ENCODE measurements at regions not wholly inside any gene's neighbourhood (a gene's known extent, or its start where the extent isn't known, plus 50 kb on each side); places are given as distances from the start of the nearest gene placed in this dataset.

- no peak overlapping the region for H3K4ac ChIP-seq (ENCODE audit: low read length)
- no peak overlapping the region for H2BK15ac ChIP-seq (ENCODE audit: low read length)
- H3K18ac ChIP-seq (ENCODE audit: low read length): no peak overlapping the region
- no peak overlapping the region for H2AFZ ChIP-seq (ENCODE audit: low read length)
- no peak overlapping the region for H2AK5ac ChIP-seq (ENCODE audit: low read depth, low read length)
- H2BK12ac ChIP-seq (ENCODE audit: low read length): no peak overlapping the region
- H3K9me3 ChIP-seq (replicated peaks in 1 of 2; ENCODE audit: control insufficient read depth in 2 of 2, insufficient read depth in 1 of 2, low read depth in 1 of 2, low read length in 2 of 2): peaks cover 5 to 30% of the 10 kb centered on the region in 2 donors
- H3K36me3 ChIP-seq (replicated peaks in 1 of 2; ENCODE audit: control insufficient read depth in 2 of 2, insufficient read depth in 2 of 2, low read length in 2 of 2): no peaks in the 10 kb centered on the region
- H2BK5ac ChIP-seq (ENCODE audit: low read length): no peak overlapping the region
- DNase-seq (ENCODE audit: low spot score): no peak
- H3K14ac ChIP-seq (ENCODE audit: low read length): no peak overlapping the region
- H3K23ac ChIP-seq (ENCODE audit: low read depth, low read length, poor library complexity): no peak overlapping the region
- H3K27ac ChIP-seq (replicated peaks; ENCODE audit: low read length): no peak overlapping the region
- H2BK120ac ChIP-seq (ENCODE audit: low read depth, low read length): no peak overlapping the region
- peaks cover 0 to 1% (median 0%) of the 10 kb centered on the region in 3 experiments for H3K27me3 ChIP-seq (ENCODE audit: control insufficient read depth in 3 of 3, insufficient read depth in 3 of 3, low read depth in 1 of 3, low read length in 3 of 3)
- H3K4me1 ChIP-seq (ENCODE audit: control insufficient read depth in 2 of 2, insufficient read depth in 1 of 2, low read depth in 1 of 2, low read length in 2 of 2): no peaks in the 10 kb centered on the region
- H3K4me3 ChIP-seq (ENCODE audit: low read length in 2 of 2): no peak overlapping the region
- no peak overlapping the region for H3K9ac ChIP-seq (ENCODE audit: low read depth, low read length, poor library complexity)
- H3K79me1 ChIP-seq (ENCODE audit: low read depth, low read length): no peaks in the 10 kb centered on the region
- H3K4me2 ChIP-seq (ENCODE audit: insufficient read depth, low read length, poor library complexity, severe bottlenecking): no peak overlapping the region
- no peak overlapping the region for H4K8ac ChIP-seq (ENCODE audit: low read depth, low read length)
- H4K91ac ChIP-seq (ENCODE audit: low read depth, low read length, poor library complexity): no peak overlapping the region
Measured at GRCh38 chr2:180169474-180169873, 162.4 kb upstream of the CWC22 start.

DNA sequence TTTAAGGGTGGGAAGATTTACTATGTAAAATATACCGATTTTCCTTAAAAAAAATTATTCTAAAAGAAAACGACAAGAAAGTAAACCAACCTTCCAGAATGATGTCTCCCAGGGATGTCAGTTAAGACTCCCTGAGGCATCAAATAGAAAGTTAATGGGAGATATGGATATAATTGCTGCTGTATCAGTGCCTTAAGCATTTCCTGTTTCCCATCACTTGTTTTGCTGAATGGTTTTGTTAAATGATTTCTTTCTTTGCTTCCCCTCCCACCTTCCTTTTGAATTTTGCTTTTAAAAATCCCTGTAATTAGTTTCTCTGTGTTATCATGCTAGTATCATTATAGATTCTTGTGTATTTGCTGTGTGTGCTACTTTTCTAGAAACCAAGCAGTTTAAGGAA is 154.3 kb upstream of the CWC22 start:
- no peak overlapping the region for H2BK5ac ChIP-seq (ENCODE audit: low read length)
- no peaks in the 10 kb centered on the region for H3K27me3 ChIP-seq (ENCODE audit: control insufficient read depth in 3 of 3, insufficient read depth in 3 of 3, low read depth in 1 of 3, low read length in 3 of 3)
- H3K9me3 ChIP-seq (replicated peaks in 1 of 2; ENCODE audit: control insufficient read depth in 2 of 2, insufficient read depth in 1 of 2, low read depth in 1 of 2, low read length in 2 of 2): no peaks in the 10 kb centered on the region
- H4K91ac ChIP-seq (ENCODE audit: low read depth, low read length, poor library complexity): no peak overlapping the region
- DNase-seq (ENCODE audit: low spot score): no peak
- no peak overlapping the region for H3K23ac ChIP-seq (ENCODE audit: low read depth, low read length, poor library complexity)
- no peaks in the 10 kb centered on the region for H3K36me3 ChIP-seq (replicated peaks in 1 of 2; ENCODE audit: control insufficient read depth in 2 of 2, insufficient read depth in 2 of 2, low read length in 2 of 2)
- WGBS, 2 donors (ENCODE audit: extremely low coverage in 2 of 2, insufficient read length in 2 of 2, insufficient replicate concordance in 1 of 2): no CpG with 5 or more reads among the region's 2 CpGs
- no peak overlapping the region for H3K4me3 ChIP-seq (ENCODE audit: low read length in 2 of 2)
- H2BK15ac ChIP-seq (ENCODE audit: low read length): no peak overlapping the region
- H3K4ac ChIP-seq (ENCODE audit: low read length): no peak overlapping the region
- no peak overlapping the region for H4K8ac ChIP-seq (ENCODE audit: low read depth, low read length)
- no peak overlapping the region for H3K4me2 ChIP-seq (ENCODE audit: insufficient read depth, low read length, poor library complexity, severe bottlenecking)
- H2BK120ac ChIP-seq (ENCODE audit: low read depth, low read length): no peak overlapping the region
- H3K9ac ChIP-seq (ENCODE audit: low read depth, low read length, poor library complexity): no peak overlapping the region
- no peaks in the 10 kb centered on the region for H3K4me1 ChIP-seq (ENCODE audit: control insufficient read depth in 2 of 2, insufficient read depth in 1 of 2, low read depth in 1 of 2, low read length in 2 of 2)
- no peak overlapping the region for H3K18ac ChIP-seq (ENCODE audit: low read length)
- no peak overlapping the region for H2BK12ac ChIP-seq (ENCODE audit: low read length)
- no peak overlapping the region for H3K27ac ChIP-seq (replicated peaks; ENCODE audit: low read length)
- no peak overlapping the region for H2AFZ ChIP-seq (ENCODE audit: low read length)
- H2AK5ac ChIP-seq (ENCODE audit: low read depth, low read length): no peak overlapping the region
- H3K79me1 ChIP-seq (ENCODE audit: low read depth, low read length): no peaks in the 10 kb centered on the region
- H3K14ac ChIP-seq (ENCODE audit: low read length): no peak overlapping the region

DNA sequence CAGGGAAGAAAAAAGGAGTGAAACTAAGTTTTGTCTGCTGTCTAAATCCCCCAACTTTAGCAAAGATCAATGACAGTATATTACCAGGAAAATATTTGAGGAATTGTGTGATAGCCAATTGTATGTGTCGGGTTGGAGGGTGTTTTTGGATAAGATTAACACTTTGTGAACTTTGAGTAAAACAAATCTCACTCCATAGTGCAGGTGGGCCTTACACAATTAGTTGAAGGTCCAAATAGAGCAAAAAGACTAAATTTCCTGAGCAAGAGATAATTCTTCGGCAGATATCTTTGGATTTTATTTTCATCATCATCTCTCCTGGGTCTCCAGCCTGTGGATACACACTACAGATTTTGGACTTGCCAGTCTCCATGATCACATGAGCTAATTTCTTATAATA is 152.8 kb upstream of the CWC22 start:
- no CpG with 5 or more reads among the region's 2 CpGs for WGBS, 2 donors (ENCODE audit: extremely low coverage in 2 of 2, insufficient read length in 2 of 2, insufficient replicate concordance in 1 of 2)
- no peaks in the 10 kb centered on the region for H3K79me1 ChIP-seq (ENCODE audit: low read depth, low read length)
- H3K14ac ChIP-seq (ENCODE audit: low read length): no peak overlapping the region
- H2AK5ac ChIP-seq (ENCODE audit: low read depth, low read length): no peak overlapping the region
- H3K18ac ChIP-seq (ENCODE audit: low read length): no peak overlapping the region
- H2BK12ac ChIP-seq (ENCODE audit: low read length): no peak overlapping the region
- H2BK15ac ChIP-seq (ENCODE audit: low read length): no peak overlapping the region
- H3K23ac ChIP-seq (ENCODE audit: low read depth, low read length, poor library complexity): no peak overlapping the region
- no peak overlapping the region for H3K9ac ChIP-seq (ENCODE audit: low read depth, low read length, poor library complexity)
- H2BK5ac ChIP-seq (ENCODE audit: low read length): no peak overlapping the region
- no peak overlapping the region for H4K8ac ChIP-seq (ENCODE audit: low read depth, low read length)
- H3K4me2 ChIP-seq (ENCODE audit: insufficient read depth, low read length, poor library complexity, severe bottlenecking): no peak overlapping the region
- H2BK120ac ChIP-seq (ENCODE audit: low read depth, low read length): no peak overlapping the region
- H4K91ac ChIP-seq (ENCODE audit: low read depth, low read length, poor library complexity): no peak overlapping the region
- no peak overlapping the region for H3K4me3 ChIP-seq (ENCODE audit: low read length in 2 of 2)
- no peaks in the 10 kb centered on the region for H3K4me1 ChIP-seq (ENCODE audit: control insufficient read depth in 2 of 2, insufficient read depth in 1 of 2, low read depth in 1 of 2, low read length in 2 of 2)
- H3K27ac ChIP-seq (replicated peaks; ENCODE audit: low read length): no peak overlapping the region
- H3K4ac ChIP-seq (ENCODE audit: low read length): no peak overlapping the region
- no peak overlapping the region for H2AFZ ChIP-seq (ENCODE audit: low read length)
- DNase-seq (ENCODE audit: low spot score): no peak
- no peaks in the 10 kb centered on the region for H3K27me3 ChIP-seq (ENCODE audit: control insufficient read depth in 3 of 3, insufficient read depth in 3 of 3, low read depth in 1 of 3, low read length in 3 of 3)
- no peaks in the 10 kb centered on the region for H3K9me3 ChIP-seq (replicated peaks in 1 of 2; ENCODE audit: control insufficient read depth in 2 of 2, insufficient read depth in 1 of 2, low read depth in 1 of 2, low read length in 2 of 2)
- H3K36me3 ChIP-seq (replicated peaks in 1 of 2; ENCODE audit: control insufficient read depth in 2 of 2, insufficient read depth in 2 of 2, low read length in 2 of 2): no peaks in the 10 kb centered on the region

- Histone ChIP-seq H2AFZ (ENCODE audit: low read length) (no peak overlapping the region), H3K9ac (ENCODE audit: low read depth, low read length, poor library complexity) (no peak overlapping the region), H4K8ac (ENCODE audit: low read depth, low read length) (no peak overlapping the region), H3K79me1 (ENCODE audit: low read depth, low read length) (no peaks in the 10 kb centered on the region), H3K9me3 (replicated peaks in 1 of 2; ENCODE audit: control insufficient read depth in 2 of 2, insufficient read depth in 1 of 2, low read depth in 1 of 2, low read length in 2 of 2) (no peaks in the 10 kb centered on the region), H3K23ac (ENCODE audit: low read depth, low read length, poor library complexity) (no peak overlapping the region), H2BK5ac (ENCODE audit: low read length) (no peak overlapping the region), H3K14ac (ENCODE audit: low read length) (no peak overlapping the region), H3K4me2 (ENCODE audit: insufficient read depth, low read length, poor library complexity, severe bottlenecking) (no peak overlapping the region), H2BK12ac (ENCODE audit: low read length) (no peak overlapping the region), H3K4me1 (ENCODE audit: control insufficient read depth in 2 of 2, insufficient read depth in 1 of 2, low read depth in 1 of 2, low read length in 2 of 2) (no peaks in the 10 kb centered on the region), H3K36me3 (replicated peaks in 1 of 2; ENCODE audit: control insufficient read depth in 2 of 2, insufficient read depth in 2 of 2, low read length in 2 of 2) (no peaks in the 10 kb centered on the region), H4K91ac (ENCODE audit: low read depth, low read length, poor library complexity) (no peak overlapping the region), H2BK120ac (ENCODE audit: low read depth, low read length) (no peak overlapping the region), H3K4me3 (ENCODE audit: low read length in 2 of 2) (no peak overlapping the region), H3K27ac (replicated peaks; ENCODE audit: low read length) (no peak overlapping the region), H2BK15ac (ENCODE audit: low read length) (no peak overlapping the region), H2AK5ac (ENCODE audit: low read depth, low read length) (no peak overlapping the region), H3K27me3 (ENCODE audit: control insufficient read depth in 3 of 3, insufficient read depth in 3 of 3, low read depth in 1 of 3, low read length in 3 of 3) (no peaks in the 10 kb centered on the region), H3K18ac (ENCODE audit: low read length) (no peak overlapping the region), H3K4ac (ENCODE audit: low read length) (no peak overlapping the region)
- no peak for DNase-seq (ENCODE audit: low spot score)
- no CpG with 5 or more reads among the region's 2 CpGs for WGBS, 2 donors (ENCODE audit: extremely low coverage in 2 of 2, insufficient read length in 2 of 2, insufficient replicate concordance in 1 of 2)
Measured at GRCh38 chr2:180158961-180159360, 151.9 kb upstream of the CWC22 start.

Measured in neuronal stem cell (in vitro differentiated cells).